ENCODE measurements at regions not wholly inside any gene's neighbourhood (a gene's known extent, or its start where the extent isn't known, plus 50 kb on each side); places are given as distances from the start of the nearest gene placed in this dataset.
"Not testable (repeated sequence)": the region's sequence is repeated elsewhere in the genome, so short reads cannot be mapped to it uniquely, and the experiment has no call there.

GRCh38 chrX:42342981-42343380, 419.6 kb upstream of the CASK start:
- TF ChIP-seq, protein P1, sequence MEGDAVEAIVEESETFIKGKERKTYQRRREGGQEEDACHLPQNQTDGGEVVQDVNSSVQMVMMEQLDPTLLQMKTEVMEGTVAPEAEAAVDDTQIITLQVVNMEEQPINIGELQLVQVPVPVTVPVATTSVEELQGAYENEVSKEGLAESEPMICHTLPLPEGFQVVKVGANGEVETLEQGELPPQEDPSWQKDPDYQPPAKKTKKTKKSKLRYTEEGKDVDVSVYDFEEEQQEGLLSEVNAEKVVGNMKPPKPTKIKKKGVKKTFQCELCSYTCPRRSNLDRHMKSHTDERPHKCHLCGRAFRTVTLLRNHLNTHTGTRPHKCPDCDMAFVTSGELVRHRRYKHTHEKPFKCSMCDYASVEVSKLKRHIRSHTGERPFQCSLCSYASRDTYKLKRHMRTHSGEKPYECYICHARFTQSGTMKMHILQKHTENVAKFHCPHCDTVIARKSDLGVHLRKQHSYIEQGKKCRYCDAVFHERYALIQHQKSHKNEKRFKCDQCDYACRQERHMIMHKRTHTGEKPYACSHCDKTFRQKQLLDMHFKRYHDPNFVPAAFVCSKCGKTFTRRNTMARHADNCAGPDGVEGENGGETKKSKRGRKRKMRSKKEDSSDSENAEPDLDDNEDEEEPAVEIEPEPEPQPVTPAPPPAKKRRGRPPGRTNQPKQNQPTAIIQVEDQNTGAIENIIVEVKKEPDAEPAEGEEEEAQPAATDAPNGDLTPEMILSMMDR (IDR thresholded peaks at IDR 0.05; ENCODE audit: borderline replicate concordance, extremely low read depth, low read length, poor library complexity, severe bottlenecking), result not testable (repeated sequence)
- not testable (repeated sequence) for TF ChIP-seq EZH2 (IDR thresholded peaks at IDR 0.05; ENCODE audit: borderline replicate concordance, low read depth, low read length, severe bottlenecking)
